Activated naive CD4-positive, alpha-beta T cell treated with anti-CD3 and anti-CD28 coated beads, Interleukin-2, amount 50 U/mL, for 24 hours (primary cell): ENCODE measurements at regions not wholly inside any gene's neighbourhood (a gene's known extent, or its start where the extent isn't known, plus 50 kb on each side); places are given as distances from the start of the nearest gene placed in this dataset.

Experiments used
- H3K27ac Mint-ChIP-seq: one replicate; pipeline ENCODE4 v1.8.0; 2021; ENCODE audit warnings: mild to moderate bottlenecking, mixed read lengths
- H3K27me3 Mint-ChIP-seq: one replicate; pipeline ENCODE4 v1.8.0; 2021; ENCODE audit warnings: mixed read lengths
- H3K36me3 Mint-ChIP-seq: one replicate; pipeline ENCODE4 v1.8.0; 2021; ENCODE audit warnings: mixed read lengths
- H3K4me1 Mint-ChIP-seq: one replicate; pipeline ENCODE4 v1.8.0; 2021; ENCODE audit warnings: mixed read lengths
- H3K4me3 Mint-ChIP-seq: one replicate; pipeline ENCODE4 v1.8.0; 2021; ENCODE audit warnings: mild to moderate bottlenecking, mixed read lengths
- H3K9me3 Mint-ChIP-seq: one replicate; pipeline ENCODE4 v1.8.0; 2021; ENCODE audit warnings: mixed read lengths

DNA sequence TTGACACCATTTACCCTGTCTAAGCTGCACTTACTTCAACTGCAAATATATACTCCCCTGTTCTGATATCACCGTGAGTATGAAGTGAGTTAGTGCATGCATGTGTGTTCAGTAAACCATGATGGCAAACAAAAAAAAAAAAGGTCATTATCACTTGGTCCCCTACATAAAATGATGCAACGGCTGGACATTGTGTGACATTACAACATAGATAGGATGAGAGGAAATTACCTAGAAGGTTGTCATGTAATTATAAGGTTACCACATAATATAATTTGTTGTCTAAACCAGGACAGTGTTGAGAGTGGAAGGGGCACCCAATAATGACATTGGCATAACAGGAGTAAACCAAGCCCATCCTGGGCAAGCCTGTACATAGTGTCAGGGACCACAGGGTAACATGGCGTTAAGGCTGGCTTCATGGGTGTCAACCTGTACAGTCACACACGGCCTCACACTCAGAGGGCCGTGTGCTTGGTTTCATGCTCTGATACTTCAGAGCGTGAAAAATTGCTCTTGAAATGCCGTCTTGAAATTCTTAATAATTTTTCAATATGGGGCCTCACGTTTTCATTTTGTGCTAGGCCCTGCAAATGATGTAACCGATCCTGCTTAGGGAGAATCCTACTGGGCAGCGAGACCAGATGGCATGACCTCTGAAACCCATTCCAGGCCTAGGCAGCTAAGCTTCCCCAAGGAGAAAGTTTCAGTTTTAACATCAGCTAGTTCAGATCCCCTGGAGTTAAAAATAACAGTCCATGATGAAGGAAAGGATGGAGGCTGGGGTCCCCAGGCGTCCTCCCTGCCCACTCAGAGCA is 106.1 kb downstream of the AXIN2 start:
- peaks cover 4% of the 10 kb centered on the region for H3K9me3 Mint-ChIP-seq
- H3K4me3 Mint-ChIP-seq: no peak overlapping the region
- no peak overlapping the region for H3K27ac Mint-ChIP-seq
- H3K36me3 Mint-ChIP-seq: no peaks in the 10 kb centered on the region
- H3K4me1 Mint-ChIP-seq: peaks cover 8% of the 10 kb centered on the region
- peaks cover 2% of the 10 kb centered on the region for H3K27me3 Mint-ChIP-seq

DNA sequence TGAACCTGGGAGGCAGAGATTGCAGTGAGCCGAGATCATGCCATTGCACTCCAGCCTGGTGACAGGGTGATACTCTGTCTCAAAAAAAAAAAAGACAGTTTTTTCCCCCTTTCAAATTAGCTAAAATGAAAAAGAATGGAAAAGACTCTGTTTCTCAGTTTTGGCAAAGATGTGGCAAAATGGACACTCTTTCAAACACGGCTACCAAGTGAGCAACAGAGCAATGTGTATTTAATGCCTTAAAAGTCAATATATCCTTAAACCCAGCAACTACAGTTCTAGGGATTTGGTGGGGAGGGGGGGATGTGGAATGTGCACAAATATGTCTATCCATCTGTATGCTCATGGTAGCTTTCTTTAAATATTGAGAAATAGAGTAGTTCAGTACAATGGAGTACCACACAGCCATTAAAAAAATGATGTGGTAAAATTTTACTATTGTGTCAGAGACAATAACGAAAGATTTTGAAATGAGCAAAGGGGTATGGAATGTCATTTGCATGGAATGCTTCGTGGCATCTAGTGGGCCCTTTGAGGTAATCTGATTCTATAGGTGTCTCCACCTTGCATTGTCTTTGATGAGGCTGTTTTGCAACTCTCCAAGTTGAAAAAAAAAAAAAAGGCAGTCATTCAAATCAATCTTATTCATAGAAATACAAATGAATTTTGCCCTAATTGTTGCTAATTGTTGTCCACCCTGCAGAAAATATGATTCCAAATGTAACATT is 108.1 kb downstream of the AXIN2 start:
- Mint-ChIP-seq H3K27ac (no peak overlapping the region), H3K36me3 (no peaks in the 10 kb centered on the region), H3K9me3 (peaks cover 4% of the 10 kb centered on the region), H3K4me3 (no peak overlapping the region), H3K27me3 (no peaks in the 10 kb centered on the region), H3K4me1 (peaks cover 4% of the 10 kb centered on the region)

DNA sequence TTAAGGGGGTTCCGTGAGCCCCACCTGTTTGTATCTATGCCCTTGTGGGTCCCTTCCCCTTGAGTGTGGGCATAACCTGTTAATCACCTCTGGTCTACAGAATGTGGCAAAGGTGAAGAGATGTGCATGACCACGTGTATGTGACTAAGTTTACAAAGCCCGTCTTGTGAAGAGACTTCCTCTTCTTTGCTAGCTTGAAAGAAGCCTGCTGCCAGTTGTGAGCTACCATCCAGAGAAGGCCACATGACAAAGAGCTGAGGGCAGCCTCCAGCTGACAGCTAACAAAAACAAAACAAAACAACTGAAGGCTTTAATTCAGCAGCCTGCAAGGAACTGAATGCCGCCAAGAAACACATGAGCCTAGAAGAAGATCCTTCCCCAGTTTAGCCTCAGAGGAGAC is 112.0 kb downstream of the AXIN2 start:
- Mint-ChIP-seq H3K27me3 (no peaks in the 10 kb centered on the region), H3K4me1 (no peaks in the 10 kb centered on the region), H3K36me3 (no peaks in the 10 kb centered on the region), H3K27ac (no peak overlapping the region), H3K9me3 (peaks cover 4% of the 10 kb centered on the region), H3K4me3 (no peak overlapping the region)

DNA sequence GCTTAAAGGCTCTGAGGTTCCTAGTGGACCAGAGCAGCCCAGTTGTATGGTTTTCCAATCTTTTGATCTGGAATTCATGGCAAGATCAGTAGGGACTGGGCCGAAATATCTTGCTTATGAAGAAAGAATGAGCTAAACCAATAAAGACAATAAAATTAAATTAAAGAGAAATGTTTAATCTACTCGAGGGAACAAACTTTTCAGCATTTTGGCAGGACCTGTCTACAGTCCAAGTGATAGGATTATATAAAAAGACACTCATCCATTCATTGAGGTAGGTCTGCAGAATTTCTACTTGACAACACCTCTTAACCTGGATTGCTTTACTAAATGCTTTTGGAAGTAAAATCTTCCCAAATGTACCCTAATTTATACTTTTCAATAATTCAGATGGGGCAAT is 113.6 kb downstream of the AXIN2 start:
- H3K9me3 Mint-ChIP-seq: peaks cover 4% of the 10 kb centered on the region
- H3K4me3 Mint-ChIP-seq: no peak overlapping the region
- peaks cover 2% of the 10 kb centered on the region for H3K27me3 Mint-ChIP-seq
- no peaks in the 10 kb centered on the region for H3K4me1 Mint-ChIP-seq
- H3K36me3 Mint-ChIP-seq: no peaks in the 10 kb centered on the region
- H3K27ac Mint-ChIP-seq: no peak overlapping the region

DNA sequence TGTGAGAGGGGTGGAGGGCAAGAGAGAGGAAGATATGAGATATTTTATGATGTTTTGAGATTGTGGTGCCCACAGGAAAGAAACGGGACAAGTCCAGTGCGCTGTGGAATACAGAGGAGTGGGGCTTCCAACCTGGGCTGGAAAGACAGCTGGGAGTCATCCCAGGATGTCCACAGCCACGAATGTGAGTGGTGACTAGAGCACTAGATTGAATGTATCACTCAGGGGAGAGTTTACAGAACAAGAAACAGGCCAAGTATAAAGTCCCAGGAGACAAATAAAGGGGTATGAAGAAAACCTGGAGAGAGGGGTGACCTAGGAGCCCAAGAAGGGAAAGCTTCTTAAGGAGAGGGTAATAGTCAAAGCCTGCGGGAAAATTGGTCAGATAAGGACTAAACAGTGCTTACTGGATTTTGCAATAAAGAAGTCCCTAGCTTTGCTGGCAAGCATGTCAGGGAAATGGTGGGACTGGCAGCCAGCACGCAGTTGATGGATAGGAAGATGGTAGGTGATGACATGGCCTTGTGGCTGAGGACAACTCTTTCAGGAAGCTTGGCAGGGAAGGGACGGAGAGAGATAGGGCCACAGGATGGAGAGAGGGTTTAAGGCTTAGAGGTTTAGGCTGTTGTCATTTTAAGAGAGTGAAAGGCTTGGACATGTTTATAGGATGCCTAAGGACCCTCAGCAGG is 114.5 kb downstream of the AXIN2 start:
- H3K4me3 Mint-ChIP-seq: no peak overlapping the region
- H3K27ac Mint-ChIP-seq: no peak overlapping the region
- H3K4me1 Mint-ChIP-seq: no peaks in the 10 kb centered on the region
- H3K9me3 Mint-ChIP-seq: peaks cover 4% of the 10 kb centered on the region
- peaks cover 2% of the 10 kb centered on the region for H3K27me3 Mint-ChIP-seq
- no peaks in the 10 kb centered on the region for H3K36me3 Mint-ChIP-seq

DNA sequence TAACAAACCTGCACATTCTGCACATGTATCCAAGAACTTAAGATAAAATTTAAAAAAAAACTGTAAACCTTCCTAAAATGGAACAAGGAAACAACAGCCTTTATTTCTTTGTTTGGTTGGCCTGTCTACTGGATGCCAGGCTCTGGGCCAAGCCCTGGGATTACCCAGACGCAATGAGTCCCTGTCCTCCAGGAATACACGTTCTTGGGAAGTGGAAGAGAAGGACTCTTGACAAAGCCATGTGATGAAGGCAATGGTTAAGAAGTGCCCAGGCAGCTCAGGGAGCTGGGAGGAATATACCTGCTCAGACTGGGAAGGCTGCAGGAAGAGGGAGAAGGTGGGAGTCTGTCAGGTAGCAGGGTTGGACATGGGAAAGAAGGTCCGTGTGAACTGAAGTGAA is 115.4 kb downstream of the AXIN2 start:
- H3K4me3 Mint-ChIP-seq: no peak overlapping the region
- H3K9me3 Mint-ChIP-seq: no peaks in the 10 kb centered on the region
- no peak overlapping the region for H3K27ac Mint-ChIP-seq
- peaks cover 2% of the 10 kb centered on the region for H3K27me3 Mint-ChIP-seq
- H3K4me1 Mint-ChIP-seq: no peaks in the 10 kb centered on the region
- no peaks in the 10 kb centered on the region for H3K36me3 Mint-ChIP-seq

DNA sequence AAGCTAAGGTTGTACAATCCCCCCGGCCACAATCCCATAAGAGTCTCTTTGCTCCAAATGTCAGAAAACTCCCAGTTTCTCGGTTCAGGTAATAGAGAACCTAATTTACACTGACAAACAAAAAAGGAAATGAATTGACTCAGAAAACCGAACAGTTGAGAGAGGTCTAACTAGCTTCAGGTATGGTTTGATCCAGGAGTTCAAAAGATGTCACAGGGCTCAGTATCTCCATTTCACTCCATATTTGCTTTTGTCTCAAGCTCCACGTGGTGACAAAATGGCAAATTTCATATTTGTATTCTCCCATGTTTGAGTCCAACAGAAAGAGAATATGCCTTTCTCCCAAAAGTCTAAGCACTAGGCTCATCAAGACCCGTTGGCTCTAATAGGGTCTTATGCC is 117.4 kb downstream of the AXIN2 start:
- H3K27me3 Mint-ChIP-seq: peaks cover 6% of the 10 kb centered on the region

DNA sequence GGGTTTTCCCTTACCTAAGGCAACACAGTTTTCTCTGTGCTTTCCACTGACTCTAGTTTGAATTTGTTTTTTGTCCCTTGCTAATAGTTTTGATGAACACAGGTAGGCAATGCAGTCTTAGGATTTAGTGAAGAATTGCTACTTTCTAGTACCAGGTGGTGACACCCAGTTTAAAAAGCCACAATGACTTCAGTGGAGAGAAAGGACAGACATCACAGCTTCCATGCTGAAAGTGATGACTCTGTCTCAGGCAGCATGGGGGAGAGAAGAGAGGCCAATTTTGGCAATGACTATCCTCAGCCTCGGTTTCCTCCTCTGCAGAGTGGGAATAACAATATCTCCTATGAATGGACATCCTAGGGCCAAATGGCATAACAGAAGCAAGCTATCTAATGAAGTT is 118.8 kb downstream of the AXIN2 start:
- H3K4me3 Mint-ChIP-seq: no peak overlapping the region
- no peak overlapping the region for H3K27ac Mint-ChIP-seq
- no peaks in the 10 kb centered on the region for H3K36me3 Mint-ChIP-seq
- H3K27me3 Mint-ChIP-seq: peaks cover 9% of the 10 kb centered on the region
- H3K4me1 Mint-ChIP-seq: no peaks in the 10 kb centered on the region
- no peaks in the 10 kb centered on the region for H3K9me3 Mint-ChIP-seq

More for the DNA sequence above, 117.4 kb downstream of the AXIN2 start:
- H3K36me3 Mint-ChIP-seq: no peaks in the 10 kb centered on the region
- H3K9me3 Mint-ChIP-seq: no peaks in the 10 kb centered on the region
- no peak overlapping the region for H3K4me3 Mint-ChIP-seq
- H3K27ac Mint-ChIP-seq: no peak overlapping the region
- no peaks in the 10 kb centered on the region for H3K4me1 Mint-ChIP-seq

DNA sequence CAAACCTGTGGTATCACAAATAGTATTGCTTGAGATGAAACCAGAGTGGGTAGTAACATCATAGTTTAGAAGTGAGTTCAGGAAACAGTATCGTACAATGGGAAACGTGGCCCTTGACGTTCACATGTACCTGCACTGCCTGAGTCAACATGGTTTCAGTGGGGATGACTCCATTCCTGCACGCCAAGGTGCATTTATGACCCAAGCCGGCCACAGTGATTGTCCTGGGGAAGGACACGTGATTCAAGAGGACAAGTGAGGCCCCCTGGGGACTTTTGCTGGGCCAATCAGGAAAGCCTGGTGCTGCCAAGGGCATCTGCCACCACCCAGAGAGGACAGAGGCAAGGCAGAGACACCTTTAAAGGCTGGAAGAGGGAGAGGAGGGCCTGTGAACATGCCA is 119.2 kb downstream of the AXIN2 start:
- Mint-ChIP-seq H3K4me1 (no peaks in the 10 kb centered on the region), H3K27me3 (peaks cover 11% of the 10 kb centered on the region), H3K27ac (no peak overlapping the region), H3K9me3 (no peaks in the 10 kb centered on the region), H3K36me3 (no peaks in the 10 kb centered on the region), H3K4me3 (no peak overlapping the region)

DNA sequence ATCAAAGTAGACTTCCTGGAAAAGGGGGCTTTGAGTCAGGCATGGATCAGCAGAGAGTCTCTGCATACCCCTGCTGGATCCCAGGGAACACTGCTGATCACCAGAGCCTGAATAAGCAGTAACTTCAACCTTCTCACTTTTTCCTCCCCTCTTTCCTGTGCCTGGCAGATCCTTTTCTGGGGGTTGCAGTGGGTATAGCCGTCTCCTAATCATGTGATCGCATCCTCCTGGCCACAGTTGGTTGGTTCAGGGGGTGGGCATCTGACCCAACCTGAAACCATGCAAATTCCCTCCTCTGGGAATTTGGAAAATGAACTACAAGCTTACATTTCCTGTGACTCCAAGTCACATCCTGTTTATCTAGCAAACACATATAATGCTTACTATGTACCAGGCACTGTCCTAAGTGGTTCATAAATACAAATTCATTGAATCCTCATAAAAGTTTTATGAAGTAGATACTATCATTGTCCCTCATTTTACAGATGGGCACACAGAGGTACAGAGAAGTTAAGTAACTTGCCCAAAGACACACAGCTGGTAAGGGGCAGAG is 120.3 kb downstream of the AXIN2 start:
- H3K27me3 Mint-ChIP-seq: peaks cover 14% of the 10 kb centered on the region
- no peaks in the 10 kb centered on the region for H3K36me3 Mint-ChIP-seq
- no peak overlapping the region for H3K4me3 Mint-ChIP-seq
- no peaks in the 10 kb centered on the region for H3K4me1 Mint-ChIP-seq
- no peaks in the 10 kb centered on the region for H3K9me3 Mint-ChIP-seq
- H3K27ac Mint-ChIP-seq: no peak overlapping the region

DNA sequence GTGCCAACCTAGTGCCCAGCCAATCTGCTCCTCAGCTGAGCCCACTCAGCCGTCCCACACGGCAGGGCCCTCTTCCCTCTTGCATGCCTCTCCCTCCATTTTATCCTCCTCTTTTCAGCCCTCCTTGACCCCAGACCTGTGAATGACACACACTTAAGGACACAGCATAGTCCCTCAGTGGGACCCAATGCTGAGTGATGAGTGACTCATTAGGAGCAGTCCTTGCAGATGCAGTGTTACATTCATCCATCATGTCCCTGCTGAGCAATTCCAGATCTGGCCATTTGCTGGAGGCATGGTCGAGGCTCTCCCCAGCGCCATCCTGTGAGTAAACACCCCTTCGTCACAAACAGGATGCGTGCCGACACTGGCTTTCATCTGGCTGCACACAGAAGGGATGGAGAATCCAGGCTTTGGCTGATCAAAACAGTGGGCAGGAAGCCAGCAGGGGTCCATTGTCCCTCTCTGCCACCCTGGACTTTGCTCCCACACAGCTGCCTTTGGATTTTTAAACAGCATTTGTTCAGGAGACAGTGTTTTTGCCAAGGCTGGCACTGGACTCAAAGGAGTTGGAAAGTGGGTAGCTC is 122.6 kb downstream of the AXIN2 start:
- Mint-ChIP-seq H3K27ac (no peak overlapping the region), H3K4me1 (peaks cover 7% of the 10 kb centered on the region), H3K36me3 (no peaks in the 10 kb centered on the region), H3K4me3 (no peak overlapping the region), H3K27me3 (peaks cover 14% of the 10 kb centered on the region), H3K9me3 (no peaks in the 10 kb centered on the region)

DNA sequence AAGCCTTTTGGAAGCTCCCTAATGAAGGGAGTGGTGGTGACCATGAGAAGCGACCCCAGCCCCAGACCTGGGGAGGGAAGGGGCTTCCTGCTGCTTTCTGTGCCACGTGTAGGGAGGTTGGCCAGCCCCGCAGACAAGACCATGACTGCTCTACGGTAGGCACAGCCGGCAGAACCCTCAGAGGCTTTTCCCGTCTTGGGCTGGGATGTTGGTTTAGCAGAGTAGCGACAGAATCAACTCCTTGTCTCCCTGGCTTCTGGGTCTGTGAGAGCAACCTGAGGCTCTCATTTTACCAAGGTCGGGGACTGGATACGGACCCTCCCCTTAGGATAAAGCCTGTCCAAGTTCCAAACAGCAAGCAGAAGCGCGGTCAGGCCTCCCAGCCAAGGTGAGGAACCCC is 123.3 kb downstream of the AXIN2 start:
- Mint-ChIP-seq H3K4me3 (no peak overlapping the region), H3K4me1 (peaks cover 14% of the 10 kb centered on the region), H3K9me3 (no peaks in the 10 kb centered on the region), H3K36me3 (no peaks in the 10 kb centered on the region), H3K27me3 (peaks cover 12% of the 10 kb centered on the region), H3K27ac (no peak overlapping the region)

DNA sequence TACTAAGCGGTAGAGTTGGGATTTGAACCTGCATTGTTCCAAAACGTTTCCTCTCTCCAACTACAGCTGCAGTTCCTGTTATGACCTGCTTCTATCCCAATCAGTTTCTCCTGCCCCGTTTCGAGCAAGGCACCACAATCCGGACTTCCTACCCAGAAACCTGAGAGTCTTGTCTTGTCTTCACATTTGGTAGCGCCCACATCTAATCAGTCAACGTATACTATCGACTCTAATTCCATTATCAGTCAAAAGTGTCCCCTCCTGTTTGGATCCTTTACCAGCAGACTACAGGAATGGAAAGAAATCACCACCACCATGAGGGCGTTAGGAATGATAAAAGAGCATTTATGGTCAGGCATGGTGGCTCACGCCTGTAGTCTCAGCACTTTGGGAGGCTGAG is 124.6 kb downstream of the AXIN2 start:
- H3K36me3 Mint-ChIP-seq: no peaks in the 10 kb centered on the region
- H3K27me3 Mint-ChIP-seq: peaks cover 12% of the 10 kb centered on the region
- H3K9me3 Mint-ChIP-seq: no peaks in the 10 kb centered on the region
- H3K27ac Mint-ChIP-seq: no peak overlapping the region
- H3K4me1 Mint-ChIP-seq: peaks cover 16% of the 10 kb centered on the region
- no peak overlapping the region for H3K4me3 Mint-ChIP-seq

DNA sequence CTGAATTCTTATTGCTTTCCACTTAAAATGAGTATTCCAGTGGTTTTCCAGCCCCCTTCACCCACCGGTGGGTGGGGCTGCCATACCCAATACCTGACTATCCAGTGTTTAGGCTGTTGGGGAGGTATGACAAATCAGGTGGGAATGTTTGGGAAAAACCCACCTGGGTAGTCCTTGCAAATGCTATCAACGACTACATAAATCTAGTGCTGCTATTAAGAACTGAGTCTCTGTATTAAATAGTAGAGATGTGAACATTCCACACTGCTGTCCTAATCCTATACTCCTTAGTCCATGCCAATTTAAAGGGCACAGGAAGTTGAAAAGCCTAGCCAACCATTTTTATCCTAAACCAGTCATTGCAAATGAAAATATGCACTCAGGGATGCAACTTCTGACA is 126.6 kb downstream of the AXIN2 start:
- Mint-ChIP-seq H3K36me3 (no peaks in the 10 kb centered on the region), H3K4me3 (no peak overlapping the region), H3K9me3 (no peaks in the 10 kb centered on the region), H3K4me1 (peaks cover 27% of the 10 kb centered on the region), H3K27me3 (peaks cover 10% of the 10 kb centered on the region), H3K27ac (no peak overlapping the region)

DNA sequence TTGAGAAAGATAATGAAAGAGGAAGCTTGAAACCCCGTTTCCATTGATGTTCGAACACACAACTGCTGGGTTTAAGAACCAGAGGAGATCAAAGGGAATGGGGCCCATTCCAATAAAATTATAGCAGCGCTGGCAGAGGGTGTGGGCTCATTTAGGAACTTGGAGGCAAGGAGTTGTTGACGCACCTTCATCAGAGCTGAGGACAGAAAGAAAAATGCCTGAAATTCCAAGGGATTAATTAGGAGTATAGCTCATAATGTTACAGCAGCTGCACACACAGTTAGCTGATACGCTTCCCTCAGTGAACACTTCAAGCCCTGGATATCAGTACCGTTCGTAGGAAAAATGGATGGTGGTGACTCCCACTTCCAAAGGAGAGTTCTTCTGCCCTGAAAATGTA is 127.2 kb downstream of the AXIN2 start:
- Mint-ChIP-seq H3K27me3 (peaks cover 8% of the 10 kb centered on the region), H3K36me3 (no peaks in the 10 kb centered on the region), H3K27ac (no peak overlapping the region), H3K9me3 (no peaks in the 10 kb centered on the region), H3K4me3 (no peak overlapping the region), H3K4me1 (peaks cover 33% of the 10 kb centered on the region)
